ENCODE measurements at regions not wholly inside any gene's neighbourhood (a gene's known extent, or its start where the extent isn't known, plus 50 kb on each side); places are given as distances from the start of the nearest gene placed in this dataset.

DNA sequence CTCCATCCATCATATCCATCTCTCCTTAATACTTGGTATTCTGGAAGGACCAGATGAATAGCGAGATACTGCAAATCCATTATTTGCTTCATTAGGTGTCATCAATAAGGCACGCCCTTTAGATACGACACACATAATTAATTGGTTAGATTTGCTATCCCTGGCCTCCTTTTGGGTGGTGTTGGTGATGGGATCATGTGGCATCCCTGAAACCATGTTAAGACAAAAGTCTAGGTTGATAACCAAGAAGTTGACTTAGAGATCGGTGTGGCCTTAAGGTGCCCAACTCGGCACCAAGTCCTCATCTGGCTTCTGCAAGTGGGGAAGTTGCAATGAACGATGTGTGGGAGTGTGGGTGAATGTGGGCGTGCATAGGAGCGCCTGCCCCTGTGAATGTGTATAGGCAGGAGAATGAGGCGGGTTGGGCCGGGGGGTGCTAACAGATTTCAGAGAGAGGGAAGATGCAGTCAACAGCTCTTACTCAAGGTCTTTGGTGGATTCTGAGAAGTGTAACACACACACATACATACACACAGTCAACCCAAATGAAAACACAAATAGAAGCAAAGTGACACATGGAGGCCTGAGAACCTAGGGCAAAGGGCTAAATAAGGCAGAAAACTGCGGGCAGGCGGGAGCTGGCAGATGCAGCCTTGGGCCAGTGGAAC is 415.7 kb upstream of the ESRRG start:
- DNase-seq (no peak), ATAC-seq (replicated peaks in 1 of 4) (no peak)
- H3K36me3 ChIP-seq (ENCODE audit: control insufficient read depth in 2 of 2, extremely low read depth in 1 of 2, insufficient read depth in 1 of 2, low read length in 1 of 2) = no peaks in the 10 kb centered on the region
- CTCF ChIA-PET = no interaction called here
- H3K4me3 ChIP-seq (ENCODE audit: control insufficient read depth in 1 of 2, extremely low read depth in 1 of 2, low read length in 1 of 2) = no peak overlapping the region
- H3K9me3 Mint-ChIP-seq = peaks cover 3 to 8% (median 4%) of the 10 kb centered on the region in 3 donors
- WGBS (ENCODE audit: insufficient coverage) = 3% methylated on average over 3 of the region's 12 CpGs
- peak overlapping the region in 1 of 2 donors; percentile 19 for H3K27ac Mint-ChIP-seq
- H3K4me1 Mint-ChIP-seq = no peaks in the 10 kb centered on the region
- H3K9me3 ChIP-seq = no peaks in the 10 kb centered on the region
- H3K36me3 Mint-ChIP-seq = no peaks in the 10 kb centered on the region
- H3K4me1 ChIP-seq (ENCODE audit: control insufficient read depth in 1 of 2, extremely low read depth in 1 of 2, insufficient read depth in 2 of 2, low read length in 2 of 2) = no peaks in the 10 kb centered on the region
- H3K4me3 Mint-ChIP-seq = no peak overlapping the region
- POLR2A ChIA-PET = no interaction called here
- peaks cover 17 to 66% of the 10 kb centered on the region in 2 experiments for H3K27me3 ChIP-seq (replicated peaks in 1 of 2; ENCODE audit: control insufficient read depth in 2 of 2, extremely low read depth in 1 of 2, insufficient read depth in 2 of 2, low read length in 1 of 2)
- H3K27ac ChIP-seq (ENCODE audit: low read length) = no peak overlapping the region
- peaks cover 52 to 63% of the 10 kb centered on the region in 2 donors for H3K27me3 Mint-ChIP-seq

- H3K27me3 ChIP-seq (replicated peaks in 1 of 2; ENCODE audit: control insufficient read depth in 2 of 2, extremely low read depth in 1 of 2, insufficient read depth in 2 of 2, low read length in 1 of 2) = peaks cover 17 to 68% of the 10 kb centered on the region in 2 experiments
- CTCF ChIA-PET = no interaction called here
- no peak overlapping the region for H3K27ac ChIP-seq (ENCODE audit: low read length)
- H3K4me1 ChIP-seq (ENCODE audit: control insufficient read depth in 1 of 2, extremely low read depth in 1 of 2, insufficient read depth in 2 of 2, low read length in 2 of 2) = no peaks in the 10 kb centered on the region
- ATAC-seq (replicated peaks in 1 of 4) (no peak), DNase-seq (no peak)
- H3K27me3 Mint-ChIP-seq = peaks cover 57 to 70% of the 10 kb centered on the region in 2 donors
- H3K4me3 Mint-ChIP-seq = no peak overlapping the region
- H3K27ac Mint-ChIP-seq = no peak overlapping the region
- no peaks in the 10 kb centered on the region for H3K36me3 Mint-ChIP-seq
- peaks cover 3 to 8% (median 4%) of the 10 kb centered on the region in 3 donors for H3K9me3 Mint-ChIP-seq
- no peaks in the 10 kb centered on the region for H3K36me3 ChIP-seq (ENCODE audit: control insufficient read depth in 2 of 2, extremely low read depth in 1 of 2, insufficient read depth in 1 of 2, low read length in 1 of 2)
- H3K9me3 ChIP-seq = no peaks in the 10 kb centered on the region
- H3K4me1 Mint-ChIP-seq = no peaks in the 10 kb centered on the region
- 3% methylated on average over 6 of the region's 29 CpGs for WGBS (ENCODE audit: insufficient coverage)
- no peak overlapping the region for H3K4me3 ChIP-seq (ENCODE audit: control insufficient read depth in 1 of 2, extremely low read depth in 1 of 2, low read length in 1 of 2)
- POLR2A ChIA-PET = no interaction called here
Measured at GRCh38 chr1:217138173-217138765, 415.0 kb upstream of the ESRRG start.

GRCh38 chr1:217137210-217137881 is 414.1 kb upstream of the ESRRG start:
- H3K4me3 ChIP-seq (ENCODE audit: control insufficient read depth in 1 of 2, extremely low read depth in 1 of 2, low read length in 1 of 2) = no peak overlapping the region
- ChIA-PET CTCF (no interaction called here), POLR2A (no interaction called here)
- Mint-ChIP-seq H3K4me3 (no peak overlapping the region), H3K27me3 (peaks cover 63 to 78% of the 10 kb centered on the region in 2 donors), H3K9me3 (peaks cover 3 to 8% (median 4%) of the 10 kb centered on the region in 3 donors), H3K4me1 (no peaks in the 10 kb centered on the region), H3K36me3 (no peaks in the 10 kb centered on the region), H3K27ac (no peak overlapping the region)
- DNase-seq (no peak), ATAC-seq (replicated peaks in 1 of 4) (no peak)
- H3K27ac ChIP-seq (ENCODE audit: low read length) = no peak overlapping the region
- H3K4me1 ChIP-seq (ENCODE audit: control insufficient read depth in 1 of 2, extremely low read depth in 1 of 2, insufficient read depth in 2 of 2, low read length in 2 of 2) = no peaks in the 10 kb centered on the region
- 9% methylated on average over 47 of the region's 53 CpGs for WGBS (ENCODE audit: insufficient coverage)
- H3K36me3 ChIP-seq (ENCODE audit: control insufficient read depth in 2 of 2, extremely low read depth in 1 of 2, insufficient read depth in 1 of 2, low read length in 1 of 2) = no peaks in the 10 kb centered on the region
- H3K9me3 ChIP-seq = no peaks in the 10 kb centered on the region
- peaks cover 17 to 68% of the 10 kb centered on the region in 2 experiments for H3K27me3 ChIP-seq (replicated peaks in 1 of 2; ENCODE audit: control insufficient read depth in 2 of 2, extremely low read depth in 1 of 2, insufficient read depth in 2 of 2, low read length in 1 of 2)

GRCh38 chr1:217136895-217137205 is 413.6 kb upstream of the ESRRG start:
- H3K4me1 ChIP-seq (ENCODE audit: control insufficient read depth in 1 of 2, extremely low read depth in 1 of 2, insufficient read depth in 2 of 2, low read length in 2 of 2) = no peaks in the 10 kb centered on the region
- no peak overlapping the region for H3K27ac ChIP-seq (ENCODE audit: low read length)
- ChIA-PET CTCF (no interaction called here), POLR2A (no interaction called here)
- H3K27me3 ChIP-seq (replicated peaks in 1 of 2; ENCODE audit: control insufficient read depth in 2 of 2, extremely low read depth in 1 of 2, insufficient read depth in 2 of 2, low read length in 1 of 2) = peaks cover 15 to 68% of the 10 kb centered on the region in 2 experiments
- no peaks in the 10 kb centered on the region for H3K9me3 ChIP-seq
- WGBS (ENCODE audit: insufficient coverage) = 0% methylated on average over 2 of the region's 11 CpGs
- no peaks in the 10 kb centered on the region for H3K36me3 Mint-ChIP-seq
- H3K36me3 ChIP-seq (ENCODE audit: control insufficient read depth in 2 of 2, extremely low read depth in 1 of 2, insufficient read depth in 1 of 2, low read length in 1 of 2) = no peaks in the 10 kb centered on the region
- no peaks in the 10 kb centered on the region for H3K4me1 Mint-ChIP-seq
- ATAC-seq (replicated peaks in 1 of 4) (no peak), DNase-seq (no peak)
- peaks cover 66 to 81% of the 10 kb centered on the region in 2 donors for H3K27me3 Mint-ChIP-seq
- no peak overlapping the region for H3K4me3 Mint-ChIP-seq
- H3K27ac Mint-ChIP-seq = no peak overlapping the region
- H3K9me3 Mint-ChIP-seq = peaks cover 3 to 8% (median 4%) of the 10 kb centered on the region in 3 donors
- no peak overlapping the region for H3K4me3 ChIP-seq (ENCODE audit: control insufficient read depth in 1 of 2, extremely low read depth in 1 of 2, low read length in 1 of 2)

GRCh38 chr1:217135987-217136894 is 413.0 kb upstream of the ESRRG start:
- peaks cover 13 to 68% of the 10 kb centered on the region in 2 experiments for H3K27me3 ChIP-seq (replicated peaks in 1 of 2; ENCODE audit: control insufficient read depth in 2 of 2, extremely low read depth in 1 of 2, insufficient read depth in 2 of 2, low read length in 1 of 2)
- no peaks in the 10 kb centered on the region for H3K4me1 Mint-ChIP-seq
- H3K4me1 ChIP-seq (ENCODE audit: control insufficient read depth in 1 of 2, extremely low read depth in 1 of 2, insufficient read depth in 2 of 2, low read length in 2 of 2) = no peaks in the 10 kb centered on the region
- no peaks in the 10 kb centered on the region for H3K36me3 ChIP-seq (ENCODE audit: control insufficient read depth in 2 of 2, extremely low read depth in 1 of 2, insufficient read depth in 1 of 2, low read length in 1 of 2)
- H3K9me3 ChIP-seq = no peaks in the 10 kb centered on the region
- H3K9me3 Mint-ChIP-seq = peaks cover 4 to 5% (median 4%) of the 10 kb centered on the region in 3 donors
- ATAC-seq (replicated peaks in 1 of 4) (no peak), DNase-seq (no peak)
- no peak overlapping the region for H3K27ac Mint-ChIP-seq
- H3K27ac ChIP-seq (ENCODE audit: low read length) = no peak overlapping the region
- H3K4me3 ChIP-seq (ENCODE audit: control insufficient read depth in 1 of 2, extremely low read depth in 1 of 2, low read length in 1 of 2) = no peak overlapping the region
- peaks cover 63 to 82% of the 10 kb centered on the region in 2 donors for H3K27me3 Mint-ChIP-seq
- WGBS (ENCODE audit: insufficient coverage) = 11% methylated on average over 15 of the region's 36 CpGs
- H3K4me3 Mint-ChIP-seq = no peak overlapping the region
- ChIA-PET CTCF (no interaction called here), POLR2A (no interaction called here)
- H3K36me3 Mint-ChIP-seq = no peaks in the 10 kb centered on the region

DNA sequence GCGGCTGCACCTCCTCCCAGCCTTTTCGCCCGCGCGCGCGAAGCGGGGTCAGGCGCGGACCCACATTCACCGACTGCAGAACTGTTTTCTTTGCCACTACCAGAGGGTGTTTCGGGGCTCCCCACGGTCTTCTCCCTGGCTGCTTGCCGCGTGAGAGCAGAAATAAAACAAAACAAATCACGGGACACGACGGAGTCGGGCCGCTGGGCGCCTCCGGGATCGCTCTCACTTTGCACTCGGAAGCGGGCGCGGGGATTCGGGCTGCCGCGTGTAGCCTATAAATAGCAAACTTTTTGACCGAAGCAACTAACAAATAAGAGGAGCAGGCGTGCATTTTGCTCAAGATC is 412.3 kb upstream of the ESRRG start:
- ChIA-PET POLR2A (no interaction called here), CTCF (no interaction called here)
- ATAC-seq (replicated peaks in 1 of 4) = no peak
- no peaks in the 10 kb centered on the region for H3K9me3 ChIP-seq
- H3K27ac Mint-ChIP-seq = no peak overlapping the region
- no peak overlapping the region for H3K27ac ChIP-seq (ENCODE audit: low read length)
- H3K36me3 Mint-ChIP-seq = no peaks in the 10 kb centered on the region
- peaks cover 9 to 65% of the 10 kb centered on the region in 2 experiments for H3K27me3 ChIP-seq (replicated peaks in 1 of 2; ENCODE audit: control insufficient read depth in 2 of 2, extremely low read depth in 1 of 2, insufficient read depth in 2 of 2, low read length in 1 of 2)
- H3K4me1 Mint-ChIP-seq = no peaks in the 10 kb centered on the region
- peaks cover 0 to 6% (median 0%) of the 10 kb centered on the region in 3 donors for H3K9me3 Mint-ChIP-seq
- peaks cover 58 to 76% of the 10 kb centered on the region in 2 donors for H3K27me3 Mint-ChIP-seq
- no peak for DNase-seq
- H3K4me3 ChIP-seq (ENCODE audit: control insufficient read depth in 1 of 2, extremely low read depth in 1 of 2, low read length in 1 of 2) = peak overlapping the region in 1 of 2 donors; percentile 1
- H3K4me3 Mint-ChIP-seq = no peak overlapping the region
- no peaks in the 10 kb centered on the region for H3K36me3 ChIP-seq (ENCODE audit: control insufficient read depth in 2 of 2, extremely low read depth in 1 of 2, insufficient read depth in 1 of 2, low read length in 1 of 2)
- 5% methylated on average over 30 of the region's 32 CpGs for WGBS (ENCODE audit: insufficient coverage)
- H3K4me1 ChIP-seq (ENCODE audit: control insufficient read depth in 1 of 2, extremely low read depth in 1 of 2, insufficient read depth in 2 of 2, low read length in 2 of 2) = no peaks in the 10 kb centered on the region

Measured in T-cell (primary cell).